HG03060 (cell line): ENCODE measurements at regions not wholly inside any gene's neighbourhood (a gene's known extent, or its start where the extent isn't known, plus 50 kb on each side); places are given as distances from the start of the nearest gene placed in this dataset.

Source experiments
- ATAC-seq: cut with Tn5 transposase; IDR thresholded peaks from one replicate; pipeline ENCODE4 v1.9.1; 2021; ENCODE audit warnings: low read depth, moderate number of reproducible peaks; ENCODE audit not compliant: unreplicated experiment

DNA sequence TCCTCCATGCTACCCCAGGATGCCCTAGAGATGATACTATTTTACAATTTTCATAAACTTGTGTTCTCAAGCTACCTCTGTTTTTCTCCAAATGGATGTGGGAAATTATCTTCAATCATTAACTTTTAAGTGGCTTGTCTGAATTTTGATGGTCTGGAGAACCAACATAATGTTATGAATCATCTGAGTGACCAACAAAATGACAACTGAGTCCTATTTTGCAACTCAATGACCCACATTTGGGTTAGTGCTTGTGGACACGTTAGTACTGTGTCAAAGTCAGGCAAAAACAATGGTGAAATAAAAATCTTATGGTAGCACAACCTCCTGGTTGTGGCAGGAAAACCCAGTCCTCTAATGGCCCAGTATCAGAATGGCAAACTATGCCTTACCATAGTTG lies 352.4 kb upstream of the ZNF385D start:
- no peak for ATAC-seq

DNA sequence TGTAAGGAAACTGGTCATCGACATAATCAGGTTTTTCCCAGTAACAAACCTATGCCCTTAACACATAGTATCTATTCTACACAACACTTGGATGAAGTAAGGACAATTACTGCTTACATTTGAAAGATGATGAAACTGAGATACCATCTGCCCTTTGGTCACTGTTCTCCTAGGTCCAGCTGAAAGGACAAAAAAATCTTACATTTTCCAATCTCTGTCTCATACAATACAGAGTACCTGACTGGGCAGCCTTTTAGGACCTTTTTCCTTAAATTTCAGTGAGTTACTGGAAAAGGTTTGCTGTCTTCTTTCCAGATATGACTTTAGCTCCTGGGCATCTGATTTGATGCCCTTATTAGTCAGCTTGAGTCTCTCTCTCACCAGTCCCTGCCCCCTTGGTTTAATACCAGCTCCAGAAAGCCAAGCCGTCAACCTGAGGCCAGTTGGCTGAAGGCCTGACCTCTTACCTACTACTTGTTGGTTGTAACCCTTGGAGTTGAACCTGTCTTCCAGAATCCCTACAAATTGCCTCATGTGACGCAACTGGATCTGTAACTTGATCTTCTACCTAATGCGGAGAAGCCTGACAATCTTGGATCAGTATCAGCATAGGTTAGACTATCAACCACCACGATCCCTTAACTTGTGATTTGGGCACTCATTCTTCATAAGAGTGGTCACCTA lies 355.3 kb upstream of the ZNF385D start:
- ATAC-seq, result no peak

DNA sequence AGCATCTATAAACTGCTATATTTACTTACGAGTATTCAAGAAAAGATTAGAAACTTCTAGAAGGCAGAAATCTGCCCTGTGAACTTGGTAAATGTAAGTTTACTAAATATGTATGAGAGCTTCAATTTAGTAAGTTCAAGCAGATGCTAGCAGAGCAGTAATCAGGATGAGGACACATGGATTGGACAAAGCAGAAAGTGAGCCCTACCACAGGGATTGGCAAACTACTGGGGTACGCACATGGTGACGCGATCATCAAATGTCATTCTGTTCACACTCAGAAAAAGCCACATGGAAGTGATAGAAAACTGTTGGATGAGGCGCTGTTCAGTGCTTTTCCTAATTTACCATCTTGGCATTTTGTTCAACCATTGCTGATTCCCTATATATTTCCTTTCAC lies 360.2 kb upstream of the ZNF385D start:
- no peak for ATAC-seq

DNA sequence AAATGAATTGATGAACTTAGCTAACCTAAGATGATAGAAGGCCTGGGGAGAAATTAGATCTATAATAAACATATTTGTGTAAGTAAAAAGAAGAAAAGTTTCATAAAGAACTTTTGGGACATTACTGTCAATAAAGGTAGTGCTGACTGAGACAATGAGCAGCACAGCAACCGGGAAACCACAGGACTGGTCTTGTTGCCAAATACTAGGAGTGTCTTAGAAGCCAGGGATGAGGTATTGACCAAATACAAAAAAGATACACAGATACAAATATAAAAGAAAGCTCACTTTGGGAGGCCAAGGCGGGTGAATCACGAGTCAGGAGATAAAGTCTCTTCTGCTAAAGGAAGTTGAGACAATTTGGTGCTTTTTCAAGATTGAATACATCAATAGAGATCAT lies 362.4 kb upstream of the ZNF385D start:
- ATAC-seq, result no peak

DNA sequence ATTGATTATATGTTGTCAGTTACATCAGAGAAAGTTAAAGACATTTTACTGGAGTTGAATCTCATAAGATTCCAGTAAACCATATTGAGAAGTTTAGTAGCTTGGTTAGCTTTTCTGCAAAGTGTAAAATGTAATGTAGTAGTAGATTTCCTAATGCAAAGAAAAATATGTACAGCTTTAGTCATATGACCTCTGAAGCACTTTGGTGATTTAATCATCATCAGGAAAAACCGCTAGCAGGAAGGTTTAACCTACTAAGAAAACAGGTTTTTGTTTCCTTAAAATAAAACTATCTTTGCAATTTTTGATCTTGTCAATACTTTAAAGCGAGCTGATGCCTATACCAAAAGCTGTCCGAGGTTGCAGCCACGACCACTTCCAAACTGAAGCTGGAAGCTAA lies 364.6 kb upstream of the ZNF385D start:
- ATAC-seq, result no peak

DNA sequence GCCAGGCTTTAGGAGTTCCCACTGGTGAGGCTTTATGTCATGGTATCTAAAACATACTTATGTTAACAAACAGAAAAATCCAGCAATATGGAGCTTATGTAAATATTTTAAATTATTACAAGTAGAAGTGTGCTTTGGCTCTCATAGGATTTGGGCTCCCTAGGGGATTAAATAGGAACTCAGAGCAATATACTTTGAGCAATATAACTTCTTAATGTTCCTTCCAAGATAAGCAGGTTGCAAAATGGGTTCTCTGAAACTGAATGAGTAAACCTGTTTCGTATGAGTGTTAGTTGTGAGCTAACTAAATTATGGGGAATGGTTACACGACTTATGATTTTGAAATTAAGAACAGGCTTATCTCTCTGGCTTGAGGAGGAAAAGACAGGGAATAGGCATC lies 366.1 kb upstream of the ZNF385D start:
- ATAC-seq, result no peak

DNA sequence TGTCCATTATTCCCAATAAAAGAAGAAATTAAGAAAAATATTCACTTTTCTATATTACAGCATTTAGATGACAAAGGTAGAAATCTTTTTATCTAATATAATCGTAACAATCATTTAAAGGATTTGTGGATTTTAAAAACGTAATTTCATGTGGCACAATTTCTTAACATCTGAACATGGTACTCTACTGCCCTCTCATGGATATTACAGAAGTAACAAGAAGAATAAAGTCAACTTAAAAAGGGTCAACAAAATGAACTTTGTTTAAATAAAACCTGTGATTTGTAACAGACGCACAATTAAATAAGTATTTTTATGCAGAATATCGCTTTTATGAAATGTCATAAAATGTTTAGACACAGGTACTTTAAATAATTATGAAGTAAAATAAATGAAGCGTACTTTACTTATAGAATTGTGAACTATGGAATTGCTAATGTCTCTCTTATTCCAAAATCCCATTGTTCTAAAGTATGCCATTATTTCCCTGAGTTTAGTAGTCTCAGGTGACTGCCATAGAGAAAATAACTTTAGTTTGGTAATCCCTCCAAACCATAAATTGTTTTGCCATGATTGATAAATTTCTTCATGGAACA lies 366.8 kb upstream of the ZNF385D start:
- no peak for ATAC-seq

DNA sequence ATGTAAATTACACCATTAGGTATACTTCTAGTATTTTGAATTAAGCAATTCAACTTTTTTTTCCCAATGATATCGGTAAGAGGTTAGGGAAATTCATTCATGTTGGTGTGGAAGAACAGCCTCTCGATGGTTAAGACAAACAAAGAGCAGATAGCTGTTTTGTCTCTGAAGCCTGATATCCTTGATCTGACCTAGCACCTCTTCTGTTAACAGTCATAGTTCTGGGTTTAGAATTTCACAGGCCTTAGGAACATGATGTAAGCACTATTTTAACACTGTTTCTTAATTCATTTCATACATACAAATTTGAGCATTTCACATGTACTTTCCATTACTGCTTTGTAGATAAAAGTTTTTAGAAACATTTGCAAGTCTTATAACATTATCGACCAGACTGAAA lies 367.5 kb upstream of the ZNF385D start:
- ATAC-seq, result no peak

DNA sequence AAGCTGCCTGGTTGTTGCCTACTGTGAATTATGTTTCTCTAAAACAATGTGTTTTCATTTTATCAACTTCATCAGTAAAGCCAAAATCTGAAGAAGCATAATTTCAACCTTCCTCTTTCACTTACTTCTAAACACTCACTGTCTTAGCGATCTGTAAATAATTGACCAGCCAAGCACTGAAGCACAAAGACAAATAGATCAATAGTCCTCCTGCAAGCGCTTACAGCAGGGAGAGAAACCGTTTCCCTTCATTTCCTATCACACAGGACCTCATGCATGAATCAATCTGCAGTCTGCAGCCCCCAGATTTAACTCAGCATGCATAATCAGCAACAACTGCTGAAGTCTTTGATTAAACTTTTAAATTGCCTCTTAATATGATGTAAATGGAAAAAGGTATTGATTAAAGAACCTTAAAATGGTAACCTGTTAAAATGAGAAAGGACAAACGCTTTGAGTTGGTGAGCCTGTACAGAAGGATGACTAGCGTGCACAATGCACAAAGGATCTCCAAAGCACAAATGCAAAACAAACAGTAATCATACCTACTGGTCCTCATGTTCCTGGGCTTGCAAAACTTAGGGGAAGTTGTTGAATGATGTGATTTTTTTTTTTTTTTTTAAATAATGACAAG lies 370.2 kb upstream of the ZNF385D start:
- ATAC-seq, result peak; percentile 61

DNA sequence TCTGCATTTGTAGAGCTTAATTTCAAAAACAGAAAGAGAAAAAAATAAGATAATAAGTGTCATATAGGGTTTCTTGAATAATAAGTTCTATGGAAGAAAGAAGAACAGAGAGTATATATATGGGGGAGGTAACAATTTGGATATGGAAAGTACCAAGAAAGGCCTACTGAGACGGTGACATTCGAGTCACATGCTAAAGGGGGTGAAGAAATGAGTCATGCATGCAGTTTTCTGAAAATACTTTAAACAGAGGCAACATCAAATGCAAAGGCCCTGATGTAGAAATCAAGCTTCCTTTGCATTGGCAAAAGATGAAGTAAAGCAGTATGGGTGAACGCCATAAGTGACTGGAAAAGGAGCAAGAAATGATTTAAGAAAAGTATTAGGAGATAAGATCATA lies 371.6 kb upstream of the ZNF385D start:
- peak; percentile 70 for ATAC-seq

DNA sequence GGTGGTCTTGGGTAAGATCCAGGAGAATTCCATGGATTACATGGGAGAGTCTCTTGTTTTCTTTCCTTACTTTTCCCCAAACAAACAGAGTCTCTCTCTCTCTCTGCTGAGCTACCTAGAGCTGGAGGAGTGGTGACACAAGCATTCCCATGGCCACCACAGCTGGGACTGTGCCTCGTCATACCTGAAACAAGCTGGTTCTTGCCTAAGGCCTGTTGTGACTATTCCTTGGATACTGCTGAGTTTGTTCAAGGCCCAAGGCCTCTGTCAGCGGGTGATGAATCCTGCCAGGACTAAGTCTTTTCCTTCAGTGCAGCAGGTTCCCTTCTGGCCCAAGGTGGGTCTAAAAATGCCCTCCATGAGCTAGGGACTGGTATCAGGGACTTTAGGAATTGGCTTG lies 378.1 kb upstream of the ZNF385D start:
- no peak for ATAC-seq

DNA sequence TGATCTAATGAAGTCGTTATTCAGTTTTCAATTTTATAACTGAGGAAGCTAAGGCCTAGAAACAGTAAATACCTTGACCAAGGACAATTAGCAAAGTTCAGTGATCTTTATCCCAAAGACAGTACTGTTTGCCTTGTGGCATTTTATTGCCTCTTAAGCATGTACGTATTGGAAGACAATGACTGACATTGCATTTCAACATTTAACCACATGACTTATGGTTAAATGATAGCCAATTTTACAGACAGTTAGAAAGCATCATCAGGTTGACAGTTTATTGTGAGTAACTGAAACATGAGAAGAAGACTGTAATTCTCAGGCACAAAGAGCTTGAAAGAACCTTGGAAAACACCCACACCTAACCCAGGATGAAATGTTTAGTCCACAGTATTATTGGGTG lies 390.8 kb upstream of the ZNF385D start:
- no peak for ATAC-seq

DNA sequence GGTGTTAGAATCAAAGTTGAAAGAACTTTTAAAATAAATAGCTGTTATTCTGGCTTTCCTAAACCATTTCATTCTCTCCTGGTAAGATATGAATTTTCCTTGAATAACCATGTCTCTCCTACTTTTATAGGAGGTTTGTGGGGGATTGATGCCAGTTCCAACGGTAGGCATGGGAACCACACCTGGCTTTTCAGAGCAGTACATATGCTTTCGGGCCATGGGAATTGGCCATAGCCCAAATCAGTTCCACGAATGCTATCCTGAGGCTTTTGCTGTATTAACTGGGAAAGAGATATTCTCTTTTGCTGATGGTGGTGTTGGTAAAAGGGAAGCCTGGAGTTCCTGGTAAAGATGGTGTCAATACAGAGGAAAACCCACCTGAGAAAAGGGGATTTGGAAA lies 396.2 kb upstream of the ZNF385D start:
- ATAC-seq, result no peak

DNA sequence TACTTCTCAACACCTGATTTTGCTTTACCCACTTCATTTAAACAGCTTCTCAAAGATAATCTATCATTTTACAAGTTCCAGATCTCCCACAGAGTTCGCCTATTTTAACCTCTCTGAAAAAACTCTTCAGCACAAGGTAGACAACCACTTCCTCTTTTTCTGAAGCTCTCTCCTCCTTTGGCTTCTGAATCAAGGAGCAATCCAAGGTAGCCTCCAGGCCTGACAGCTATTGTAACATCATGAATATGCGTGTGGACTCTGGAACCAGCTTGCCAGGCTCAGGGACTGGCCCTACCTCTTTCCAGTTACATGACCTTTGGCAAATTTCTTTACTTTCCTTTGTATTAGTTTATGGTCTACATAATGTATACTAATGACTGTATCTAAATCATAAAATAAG lies 405.9 kb upstream of the ZNF385D start:
- ATAC-seq, result no peak

DNA sequence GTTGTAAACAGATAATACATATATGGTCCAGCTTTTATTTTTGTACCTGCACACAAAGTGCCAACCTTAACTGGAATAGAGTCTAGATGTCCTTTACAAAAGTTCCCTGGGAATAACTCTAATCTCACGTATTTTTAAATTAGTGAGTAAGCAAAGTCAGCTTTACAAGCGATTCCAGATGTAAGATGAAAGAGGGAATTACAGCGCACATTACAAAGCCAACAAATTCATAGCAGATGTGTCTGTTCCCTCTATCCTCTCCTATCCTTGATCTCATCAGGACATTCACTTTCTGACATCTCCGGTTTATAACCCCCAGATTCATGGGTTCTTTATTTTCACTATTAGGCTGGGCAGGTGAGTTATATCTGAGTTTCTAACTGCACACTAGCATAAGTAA lies 406.8 kb upstream of the ZNF385D start:
- ATAC-seq, result no peak

DNA sequence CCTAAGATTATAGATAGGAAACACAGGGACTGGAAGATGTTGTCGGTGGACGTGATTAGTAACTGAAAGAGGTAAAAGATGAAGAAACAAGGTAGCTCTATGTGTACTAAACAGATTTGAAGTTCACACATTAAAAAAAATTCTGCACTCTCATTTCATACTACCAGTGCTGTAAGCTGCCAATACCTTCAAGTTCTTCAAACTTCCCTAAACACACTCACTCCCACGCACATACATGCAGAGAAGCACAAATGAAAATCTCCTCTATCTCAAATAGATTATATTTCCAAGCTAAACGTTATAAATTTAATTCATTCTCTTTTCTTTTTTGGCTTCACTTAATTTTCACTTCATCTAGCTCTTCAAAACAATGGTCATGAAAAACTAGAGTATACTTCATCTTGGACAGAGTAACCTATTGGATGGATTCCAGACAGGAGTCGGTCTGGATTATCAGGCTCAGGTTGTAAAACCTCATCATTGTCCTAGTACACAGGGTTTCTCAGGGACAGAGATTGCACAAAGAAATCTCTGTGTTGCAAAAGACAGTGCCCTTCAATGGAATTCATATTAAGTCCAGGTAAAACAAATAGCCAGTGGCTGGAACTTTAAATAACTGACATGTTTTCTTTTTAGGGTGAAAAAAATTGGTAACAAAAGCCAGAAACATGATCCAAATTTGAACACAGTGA lies 408.1 kb upstream of the ZNF385D start:
- ATAC-seq, result no peak

DNA sequence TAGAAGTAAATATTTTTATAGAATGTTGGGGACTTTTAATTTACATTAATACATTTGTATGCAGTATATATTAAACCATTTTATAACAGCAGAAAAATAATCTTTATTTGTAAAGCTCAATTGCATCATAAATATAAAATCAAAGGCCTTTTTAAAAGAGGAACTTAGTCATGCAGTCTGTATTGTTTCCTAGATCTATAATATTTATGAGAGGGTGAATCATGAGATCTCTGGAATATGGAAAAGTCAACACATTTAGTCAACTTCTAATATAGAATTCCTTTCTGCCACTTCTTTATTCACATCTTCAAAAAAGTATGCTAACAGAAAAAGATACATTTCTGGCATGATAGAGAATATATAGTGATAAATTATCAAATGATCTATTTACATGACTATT lies 410.3 kb upstream of the ZNF385D start:
- no peak for ATAC-seq

DNA sequence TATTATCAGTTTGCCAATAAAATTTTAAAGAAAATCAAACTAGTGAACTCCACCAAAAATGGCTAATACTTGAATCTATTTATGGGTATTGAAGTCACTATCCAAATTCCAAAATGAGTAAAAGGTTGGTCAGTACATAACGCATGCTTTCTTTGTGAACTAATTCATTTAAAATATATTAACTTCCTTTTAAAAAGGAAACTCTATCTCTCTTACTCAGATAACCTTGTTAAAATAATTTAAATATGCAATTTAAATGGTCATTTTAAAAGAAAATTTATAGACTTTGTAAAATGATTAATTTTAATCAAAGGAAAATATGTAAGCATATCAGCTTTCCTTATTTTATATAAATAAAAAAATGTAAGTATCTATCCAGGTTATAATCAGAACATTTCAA lies 419.4 kb upstream of the ZNF385D start:
- no peak for ATAC-seq

DNA sequence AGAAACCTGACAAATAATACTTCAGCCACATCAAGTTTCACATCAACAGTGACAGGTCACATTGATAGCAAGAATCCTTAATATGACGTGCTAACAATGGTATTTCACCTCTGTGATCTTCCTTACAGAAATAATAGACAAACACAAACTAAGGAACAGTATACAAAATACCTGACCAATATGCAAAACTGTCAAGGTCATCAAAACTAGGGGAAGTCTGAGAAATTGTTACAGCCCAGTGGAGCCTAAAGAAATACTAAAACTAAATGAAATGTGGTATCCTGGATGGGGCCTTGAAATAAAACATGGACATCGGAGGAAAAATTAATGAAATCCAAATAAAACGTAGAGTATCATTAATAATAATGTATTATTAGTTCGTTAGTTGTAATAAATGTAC lies 422.0 kb upstream of the ZNF385D start:
- no peak for ATAC-seq

DNA sequence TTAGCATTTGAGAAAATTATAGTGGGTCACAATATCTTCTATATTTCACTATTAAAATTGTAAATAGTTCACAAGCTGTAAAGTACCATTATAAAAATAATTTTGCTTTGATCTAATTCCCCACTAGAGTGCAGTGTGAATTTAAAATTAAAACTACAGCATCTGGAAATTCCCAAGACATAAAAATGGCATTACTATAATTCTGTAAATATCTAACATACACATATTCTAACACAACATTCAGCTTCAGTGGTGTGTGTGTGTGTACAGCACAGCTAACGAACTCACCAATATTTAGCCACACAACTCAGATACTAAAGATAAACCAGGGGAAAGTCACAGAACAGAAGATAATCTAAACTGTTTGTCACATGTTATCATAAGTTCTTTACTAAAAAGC lies 424.9 kb upstream of the ZNF385D start:
- ATAC-seq, result no peak

DNA sequence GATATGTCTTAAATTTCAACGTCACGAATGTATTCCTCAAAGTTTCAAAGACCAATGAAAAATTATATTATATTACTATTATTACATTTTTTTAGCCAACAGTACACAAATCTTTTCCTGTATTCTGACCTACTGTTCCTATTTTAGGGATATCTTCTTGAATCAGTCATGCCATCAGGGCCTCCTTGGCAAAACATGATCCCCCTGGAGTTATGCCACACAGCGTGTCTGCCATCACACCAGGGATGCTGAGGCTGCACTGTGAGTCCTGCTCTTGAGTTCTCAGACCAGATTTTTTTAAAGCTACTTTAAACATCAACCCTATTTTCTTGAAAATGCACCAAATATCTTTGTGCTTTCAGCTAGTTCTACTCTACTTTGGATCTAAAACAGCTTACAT lies 425.9 kb upstream of the ZNF385D start:
- ATAC-seq, result no peak

DNA sequence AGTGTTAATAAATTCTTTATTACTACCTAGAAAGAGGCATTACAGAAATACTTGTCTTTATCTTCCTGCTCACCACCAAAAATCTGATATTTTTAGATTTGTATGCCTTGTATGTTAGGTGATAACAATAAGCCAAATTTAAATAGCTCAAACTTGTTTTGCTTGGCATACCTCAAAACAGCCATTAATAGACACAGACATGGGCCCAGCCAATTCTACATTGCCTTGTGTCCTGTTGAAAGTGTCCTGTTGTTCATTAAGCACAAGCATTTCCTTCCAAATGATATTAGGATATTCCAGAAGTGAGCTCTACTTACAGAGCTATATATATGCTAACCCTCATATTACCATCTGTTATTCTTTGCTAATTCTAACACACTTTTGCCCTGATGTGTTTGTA lies 438.6 kb upstream of the ZNF385D start:
- ATAC-seq, result no peak
